ENCODE measurements at regions not wholly inside any gene's neighbourhood (a gene's known extent, or its start where the extent isn't known, plus 50 kb on each side); places are given as distances from the start of the nearest gene placed in this dataset.
"Not testable (repeated sequence)": the region's sequence is repeated elsewhere in the genome, so short reads cannot be mapped to it uniquely, and the experiment has no call there.

DNA sequence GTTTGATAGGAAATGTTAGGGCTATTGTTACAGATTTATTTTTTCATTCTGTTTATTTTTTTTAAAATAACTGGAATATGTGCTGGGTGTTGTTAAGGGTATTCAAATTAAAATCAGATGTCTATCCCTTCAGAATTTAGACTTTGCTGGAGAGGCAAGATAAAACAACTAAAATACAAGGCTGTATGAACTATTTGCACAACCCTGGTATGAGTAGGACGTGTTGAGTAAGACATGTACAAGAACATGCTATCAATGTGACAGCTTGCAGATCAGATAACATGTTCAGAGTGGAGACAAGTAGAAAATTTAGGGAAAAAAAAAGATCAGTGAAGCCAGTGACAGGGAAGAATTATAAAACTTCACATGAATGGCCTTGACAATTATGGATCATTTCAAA lies 853.5 kb downstream of the METTL15 start:
- DNase-seq, result no peak

DNA sequence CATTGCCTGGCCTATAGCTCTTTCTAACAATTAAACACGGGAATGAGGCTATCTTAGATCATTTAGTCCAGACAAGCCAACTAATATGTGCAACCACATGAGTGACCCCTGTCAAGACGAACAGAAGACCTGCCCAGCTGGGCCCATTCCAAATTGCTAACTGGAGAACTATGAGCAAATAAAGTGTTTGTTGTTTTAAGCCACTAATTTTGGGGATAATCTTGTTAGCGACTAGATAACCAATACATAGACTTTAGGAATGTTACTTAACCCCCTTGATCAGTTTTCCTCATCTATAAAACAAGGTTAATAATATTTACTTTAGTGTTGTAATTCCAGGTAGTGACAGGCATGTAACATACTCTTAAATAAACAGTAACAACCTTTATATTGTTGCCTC lies 848.3 kb downstream of the METTL15 start:
- no peak for DNase-seq

DNA sequence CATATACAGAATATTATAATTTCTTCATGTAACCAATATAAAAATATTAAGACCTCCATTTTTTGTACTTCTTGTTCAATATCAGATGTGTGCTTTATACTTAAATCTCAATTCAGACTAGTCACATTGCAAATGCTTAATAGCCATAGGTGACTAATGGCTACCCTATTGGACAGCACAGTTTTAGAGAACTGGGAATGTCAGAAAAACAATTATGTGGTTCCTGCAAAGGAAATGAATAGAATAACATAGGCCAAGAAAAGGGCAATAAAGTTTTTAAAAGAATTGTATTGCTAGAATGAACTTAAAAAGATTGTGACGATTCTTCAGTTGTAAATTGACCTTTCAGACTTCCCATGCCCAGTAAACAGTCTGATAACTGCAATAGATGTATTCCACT lies 843.0 kb downstream of the METTL15 start:
- no peak for DNase-seq

DNA sequence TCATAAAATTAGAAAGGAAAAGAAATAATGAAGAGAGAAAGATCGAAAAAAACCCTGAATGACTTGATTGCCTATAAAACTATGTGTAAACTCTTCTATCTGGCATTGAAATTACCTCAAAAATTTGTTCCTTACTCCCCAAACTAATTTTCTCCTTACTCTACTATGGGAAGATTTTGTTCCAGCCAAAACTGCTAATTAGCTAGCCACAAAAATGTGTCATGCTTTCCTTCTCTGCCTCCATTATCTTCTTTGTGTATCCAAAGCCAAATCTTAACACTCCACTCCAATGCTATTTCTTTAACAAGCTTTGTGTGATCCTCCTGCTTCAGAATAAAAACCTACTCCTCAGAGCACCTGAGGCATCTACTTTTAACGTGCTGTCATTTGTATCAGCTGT lies 831.2 kb downstream of the METTL15 start:
- no peak for DNase-seq

DNA sequence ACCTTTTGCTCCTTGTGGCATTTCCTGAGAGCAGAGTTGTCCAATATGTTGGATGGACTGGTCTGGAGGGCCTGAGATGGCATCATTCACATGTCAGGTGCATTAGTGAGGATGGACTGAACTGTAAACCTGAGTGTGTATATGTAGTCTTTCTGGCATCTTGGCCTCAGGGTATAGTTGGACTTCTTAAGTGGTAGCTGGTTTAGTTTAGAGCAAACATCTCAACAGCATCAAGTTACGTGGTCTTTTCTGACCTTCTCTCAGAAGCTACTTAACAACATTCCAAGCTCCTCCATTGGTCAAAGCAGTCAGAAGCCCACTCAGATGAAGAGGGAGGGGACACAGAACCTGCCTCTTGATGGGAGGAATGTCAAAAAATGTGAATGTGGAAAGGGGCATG lies 829.9 kb downstream of the METTL15 start:
- DNase-seq, result no peak

DNA sequence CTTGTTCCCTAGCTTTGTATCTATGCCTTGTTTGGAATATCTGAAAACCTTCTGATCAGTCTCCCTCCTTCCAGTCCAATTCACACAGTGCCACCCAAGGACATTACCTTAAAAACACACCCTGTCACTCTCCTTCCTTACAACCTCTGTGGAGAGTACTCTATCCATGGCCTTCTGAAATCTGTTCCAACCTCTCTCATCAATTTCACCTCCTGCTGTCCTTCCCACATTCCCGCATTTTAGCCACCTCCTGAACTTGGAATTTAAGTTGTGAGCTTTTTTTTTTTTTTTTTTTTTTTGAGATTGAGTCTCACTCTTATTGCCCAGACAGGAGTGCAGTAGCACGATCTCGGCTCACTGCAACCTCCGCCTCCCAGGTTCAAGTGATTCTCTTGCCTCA lies 824.8 kb downstream of the METTL15 start:
- no peak for DNase-seq

DNA sequence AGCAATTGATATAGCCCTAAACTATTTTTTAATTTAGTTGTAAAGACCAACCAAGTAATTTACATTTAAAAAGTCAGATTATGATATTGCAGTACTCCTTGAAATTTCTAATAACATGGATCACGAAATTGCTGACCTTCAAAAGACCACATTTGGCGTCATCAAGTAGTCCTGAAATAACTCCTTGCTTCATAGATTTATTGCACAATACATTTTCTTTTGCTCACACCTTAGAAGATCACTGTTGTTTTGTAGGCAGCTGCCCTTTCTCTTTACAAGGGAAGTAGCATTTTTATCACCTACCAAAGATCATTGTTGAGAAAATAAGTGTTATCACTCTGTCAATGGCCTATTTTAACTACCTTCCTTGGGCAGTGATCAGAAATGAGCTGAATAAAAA lies 815.8 kb downstream of the METTL15 start:
- no peak for DNase-seq

DNA sequence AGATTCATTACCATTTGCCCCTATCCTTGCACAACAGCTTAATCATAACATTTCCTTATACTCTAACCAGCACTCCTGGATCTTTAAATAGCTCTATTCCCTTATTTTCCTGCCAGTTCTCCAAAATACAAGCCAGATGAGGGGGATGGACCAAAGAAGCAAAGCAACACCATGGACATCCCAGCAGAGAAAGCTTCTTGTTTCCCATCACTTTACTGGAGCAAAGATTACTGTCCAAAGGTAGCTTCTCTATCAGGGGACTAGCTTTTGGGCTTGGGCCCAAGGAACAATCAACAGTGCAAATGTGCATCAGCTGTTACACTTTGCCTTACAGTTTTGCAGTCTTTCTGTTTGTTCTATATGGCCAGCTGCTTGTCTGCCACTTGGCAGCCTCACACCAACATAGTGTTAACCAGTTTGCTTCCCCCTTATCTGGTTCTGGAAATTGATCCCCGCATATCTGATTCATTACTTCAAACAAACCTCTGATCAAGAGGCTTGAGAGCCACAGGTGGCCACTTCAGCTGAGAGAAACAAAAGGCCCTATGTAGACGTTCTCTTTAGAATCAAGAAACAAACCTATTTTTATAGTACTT lies 814.3 kb downstream of the METTL15 start:
- no peak for DNase-seq

DNA sequence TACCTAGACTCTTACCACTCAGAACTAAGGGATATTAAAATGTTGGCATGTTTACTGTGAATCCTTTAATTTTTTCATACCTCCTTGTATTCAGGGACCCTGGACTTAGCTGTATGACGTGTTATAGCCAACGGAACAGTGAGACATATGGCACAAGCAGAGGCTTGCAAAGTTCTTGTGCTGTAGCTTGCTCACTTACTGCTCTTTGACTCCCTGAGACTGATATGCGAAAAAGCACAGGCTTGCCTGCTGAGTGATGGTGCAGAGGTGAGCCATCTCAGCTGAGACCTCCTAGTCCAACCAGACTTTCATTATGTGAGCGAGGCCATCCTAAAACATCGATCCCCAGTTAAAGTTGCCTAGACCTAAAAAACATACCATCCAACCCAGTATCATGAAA lies 811.0 kb downstream of the METTL15 start:
- DNase-seq, result no peak

DNA sequence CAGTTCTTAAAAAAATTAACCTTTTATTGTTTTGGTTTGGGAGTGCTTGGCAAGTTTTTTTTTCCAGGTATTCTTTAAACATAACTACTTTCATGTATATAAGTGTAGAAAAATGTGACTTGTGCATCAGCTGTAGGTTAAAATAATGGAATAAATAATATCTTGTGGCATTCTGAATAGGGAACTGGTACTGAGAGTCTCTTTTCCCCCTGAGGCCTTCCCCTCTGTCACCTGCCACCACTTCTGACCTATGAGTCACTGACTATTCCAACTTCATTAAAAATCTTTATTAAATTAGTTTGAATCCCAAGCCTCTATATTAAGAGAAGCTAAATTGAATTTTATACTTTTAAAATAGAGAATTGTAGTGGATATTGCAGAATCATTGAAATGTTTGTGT lies 805.7 kb downstream of the METTL15 start:
- DNase-seq, result no peak

DNA sequence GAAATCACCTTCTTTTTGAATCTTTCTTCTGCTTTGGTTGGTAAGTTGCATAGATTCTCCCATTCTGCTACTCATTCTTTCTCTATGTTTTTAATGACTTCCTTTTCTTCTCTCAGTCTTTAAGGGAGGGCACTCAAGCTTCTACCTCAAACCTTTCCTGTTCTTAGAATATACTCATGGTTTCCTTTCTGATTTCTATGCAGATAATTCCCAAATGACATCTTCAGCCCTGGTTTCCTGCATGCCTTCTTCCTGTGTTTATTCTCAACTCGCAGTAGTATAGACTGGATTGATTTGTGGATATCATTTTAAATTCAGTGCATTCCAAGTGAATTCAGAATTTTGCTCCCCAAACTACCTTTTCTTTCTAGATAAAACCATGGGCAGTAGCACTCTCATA lies 803.6 kb downstream of the METTL15 start:
- DNase-seq, result no peak

DNA sequence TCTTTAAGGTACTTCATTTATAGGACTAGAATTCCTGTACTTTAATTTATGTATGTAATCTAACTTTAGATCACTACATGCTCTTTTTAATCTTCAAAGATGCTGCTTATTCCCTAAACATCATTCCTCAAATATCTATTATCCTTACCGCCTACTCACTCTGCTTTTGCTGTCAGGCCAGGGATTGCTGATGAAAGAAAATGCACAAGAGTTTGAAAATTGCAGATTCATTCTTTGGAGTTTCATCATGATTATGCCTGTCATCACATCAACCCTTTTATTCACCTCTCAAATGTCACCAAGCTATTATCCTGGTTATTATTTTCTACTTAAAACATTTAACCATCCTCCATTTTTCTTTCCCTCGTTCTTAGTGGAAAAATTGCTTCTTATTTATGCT lies 802.7 kb downstream of the METTL15 start:
- DNase-seq, result no peak

DNA sequence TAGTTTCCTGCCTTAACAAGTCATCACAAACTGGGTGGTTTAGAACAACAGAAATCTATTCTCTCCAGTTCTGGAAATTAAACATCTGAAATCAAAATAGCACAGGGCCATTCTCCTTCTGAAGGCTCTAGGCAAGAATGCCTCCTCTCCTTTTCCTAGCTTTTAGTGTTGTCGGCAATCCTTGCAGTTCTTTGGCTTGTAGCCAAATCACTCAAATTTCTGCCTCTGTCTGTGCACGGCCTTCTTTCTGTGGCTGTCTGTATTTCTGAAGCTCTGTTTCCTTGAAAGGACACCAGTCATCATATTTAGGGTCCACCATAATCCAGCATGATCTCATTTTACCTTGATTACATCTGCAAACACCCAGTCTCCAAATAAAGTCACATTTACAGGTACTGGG lies 795.5 kb downstream of the METTL15 start:
- no peak for DNase-seq

DNA sequence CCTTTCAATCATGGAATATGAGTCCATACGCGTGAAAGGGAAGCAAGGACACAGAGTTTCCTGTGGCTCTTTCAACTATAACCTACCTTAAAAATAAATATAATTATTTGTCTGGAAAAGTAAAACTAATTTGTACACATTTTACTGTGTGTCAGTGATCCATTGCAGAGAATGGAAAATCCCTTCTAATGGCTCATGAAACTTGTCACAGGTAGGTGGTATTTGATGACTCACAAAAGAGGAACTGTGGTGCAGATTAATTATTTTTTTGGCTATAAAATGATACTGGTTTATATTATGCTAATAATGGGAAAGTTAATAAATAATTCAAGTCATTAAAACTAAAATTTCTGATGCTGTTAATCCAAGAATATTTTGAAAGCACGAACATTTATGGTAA lies 792.2 kb downstream of the METTL15 start:
- DNase-seq, result no peak

DNA sequence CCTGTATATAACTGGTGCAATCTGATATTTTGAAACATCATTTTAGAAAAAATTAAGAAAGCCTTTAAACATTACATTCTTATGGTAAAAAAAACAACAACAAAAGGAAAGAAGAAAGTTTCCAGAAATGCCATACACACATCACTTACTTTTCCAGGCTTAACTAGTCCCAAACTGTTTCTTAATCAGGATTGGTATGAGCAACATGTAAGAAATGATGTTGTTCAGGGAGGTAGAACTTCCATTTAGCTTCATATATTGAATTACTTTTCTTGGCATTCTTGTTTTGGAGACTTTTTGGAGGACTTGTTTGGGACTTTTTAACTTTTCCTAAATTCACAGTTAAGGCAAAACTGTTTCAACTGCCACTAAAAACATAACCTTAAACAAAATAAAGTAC lies 791.5 kb downstream of the METTL15 start:
- DNase-seq, result no peak

DNA sequence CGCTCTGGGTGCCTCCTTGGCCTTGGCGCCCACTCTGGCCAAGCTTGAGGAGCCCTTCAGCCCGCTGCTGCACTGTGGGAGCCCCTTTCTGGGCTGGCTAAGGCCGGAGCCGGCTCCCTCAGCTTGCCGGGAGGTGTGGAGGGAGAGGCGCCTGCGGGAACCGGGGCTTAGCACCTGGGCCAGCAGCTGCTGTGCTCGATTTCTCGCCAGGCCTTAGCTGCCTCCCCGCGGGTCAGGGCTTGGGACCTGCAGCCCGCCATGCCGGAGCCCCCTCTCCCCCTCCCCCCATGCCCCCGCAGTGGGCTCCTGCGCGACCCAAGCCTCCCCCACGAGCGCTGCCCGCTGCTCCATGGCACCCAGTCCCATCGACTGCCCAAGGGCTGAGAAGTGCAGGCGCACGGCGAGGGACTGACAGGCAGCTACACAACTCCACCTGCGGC lies 782.4 kb downstream of the METTL15 start:
- not testable (repeated sequence) for DNase-seq

DNA sequence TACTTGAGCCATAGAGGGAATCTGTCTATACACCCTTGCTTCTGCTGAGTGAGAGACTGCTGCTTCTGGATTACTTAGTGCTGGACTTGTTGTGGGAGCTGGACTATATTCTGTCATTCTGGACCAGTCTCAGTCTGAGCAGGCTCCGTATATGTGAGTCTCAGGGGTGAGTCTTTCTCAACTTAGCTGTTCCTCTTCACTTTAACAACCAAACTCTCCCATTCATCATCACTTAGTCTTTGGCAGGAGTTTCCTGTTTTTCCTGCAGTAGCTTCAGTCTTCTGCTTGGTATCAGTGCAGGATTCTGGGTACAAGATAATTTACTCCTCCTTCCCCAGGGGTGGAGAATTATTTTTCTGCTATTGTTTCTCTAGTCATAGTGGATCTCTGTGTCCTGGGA lies 779.5 kb downstream of the METTL15 start:
- no peak for DNase-seq

DNA sequence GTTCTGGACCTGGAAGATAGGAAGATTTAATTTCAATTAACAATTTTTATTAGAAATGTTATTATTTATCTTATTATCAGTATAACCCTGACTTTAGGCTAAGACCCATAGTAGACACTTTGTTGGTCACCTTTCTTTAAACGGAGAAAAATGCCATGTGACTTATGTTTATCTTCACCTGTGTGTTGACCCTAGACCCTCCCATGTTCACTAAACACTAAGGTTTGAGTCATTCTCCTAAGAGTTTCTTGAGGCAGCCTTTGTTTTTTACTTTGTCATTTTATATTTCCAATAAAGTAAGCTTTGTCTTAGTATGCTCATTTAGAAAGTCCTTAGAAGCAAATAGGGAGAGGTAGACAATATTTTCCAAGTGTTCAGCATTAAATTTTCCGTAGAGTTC lies 771.7 kb downstream of the METTL15 start:
- DNase-seq, result no peak

DNA sequence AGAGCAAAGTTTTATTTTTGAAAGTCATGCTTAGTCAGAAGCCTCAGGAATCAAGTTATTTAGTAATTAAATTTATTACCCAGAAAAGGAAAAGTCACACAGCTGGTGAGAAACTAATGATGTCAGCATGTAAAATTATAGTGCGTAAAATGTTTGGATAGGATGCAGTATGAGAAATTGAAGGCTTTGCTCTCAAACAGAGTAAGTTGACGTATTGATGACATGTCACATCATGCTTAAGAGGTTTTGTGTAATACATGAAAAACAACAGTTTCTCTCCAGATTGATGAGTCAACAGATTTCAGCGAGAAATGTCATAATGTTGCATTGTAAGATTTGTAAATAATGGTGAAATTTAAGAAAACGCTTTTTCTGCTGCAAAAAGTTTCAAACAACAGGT lies 769.8 kb downstream of the METTL15 start:
- no peak for DNase-seq

DNA sequence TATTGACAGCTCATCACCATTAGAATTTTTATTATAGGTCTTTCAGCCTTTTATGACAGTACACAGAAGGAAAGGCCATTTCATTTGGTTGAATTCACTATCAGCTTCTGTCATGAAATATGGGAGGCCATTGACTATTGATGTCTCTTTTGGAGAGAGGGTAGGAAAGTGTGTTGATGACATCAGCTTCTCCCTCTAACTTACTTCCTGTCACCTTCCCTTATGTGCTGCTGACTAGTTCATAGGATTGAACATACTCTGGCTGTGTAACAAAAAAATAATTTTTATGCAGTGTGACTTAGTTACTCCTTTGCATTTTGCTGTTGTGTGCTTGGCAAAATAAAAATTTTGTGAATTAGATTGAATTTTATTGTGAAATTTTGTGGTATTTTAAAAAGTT lies 769.2 kb downstream of the METTL15 start:
- DNase-seq, result no peak

DNA sequence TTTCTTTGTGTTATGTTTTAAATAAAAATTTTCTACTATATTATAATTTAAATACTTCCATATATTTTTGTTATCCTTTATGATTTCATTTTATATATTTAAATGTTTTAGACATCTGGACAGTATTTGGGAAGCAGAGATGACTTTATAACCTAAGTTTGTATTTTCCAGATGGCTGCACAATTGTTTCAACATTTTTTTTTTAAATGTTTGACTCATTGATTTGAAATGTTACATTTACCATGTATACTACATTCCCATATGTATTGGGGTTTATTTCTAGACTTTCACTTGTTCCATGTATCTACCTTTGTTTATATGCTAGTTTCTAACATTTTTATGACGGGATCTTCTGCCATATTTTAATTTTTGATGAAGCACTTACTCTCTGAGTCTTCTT lies 766.5 kb downstream of the METTL15 start:
- no peak for DNase-seq

DNA sequence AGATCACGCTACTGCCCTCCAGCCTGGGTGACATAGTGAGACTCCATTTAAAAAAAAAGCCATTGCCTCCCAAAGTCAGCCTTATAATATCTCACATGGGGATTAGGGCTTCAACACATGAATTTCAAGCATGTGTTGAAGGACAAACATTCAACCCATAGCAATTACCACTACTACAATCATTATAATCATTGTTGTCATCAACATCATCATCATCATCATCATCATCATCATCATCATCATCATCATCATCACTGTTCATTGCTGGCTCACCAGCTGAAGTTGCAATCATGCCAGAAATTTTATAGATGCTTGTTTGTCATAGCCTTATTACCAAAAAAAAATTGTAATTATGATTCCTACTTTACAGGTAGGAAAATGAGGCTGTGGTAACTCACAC lies 762.9 kb downstream of the METTL15 start:
- DNase-seq, result no peak

DNA sequence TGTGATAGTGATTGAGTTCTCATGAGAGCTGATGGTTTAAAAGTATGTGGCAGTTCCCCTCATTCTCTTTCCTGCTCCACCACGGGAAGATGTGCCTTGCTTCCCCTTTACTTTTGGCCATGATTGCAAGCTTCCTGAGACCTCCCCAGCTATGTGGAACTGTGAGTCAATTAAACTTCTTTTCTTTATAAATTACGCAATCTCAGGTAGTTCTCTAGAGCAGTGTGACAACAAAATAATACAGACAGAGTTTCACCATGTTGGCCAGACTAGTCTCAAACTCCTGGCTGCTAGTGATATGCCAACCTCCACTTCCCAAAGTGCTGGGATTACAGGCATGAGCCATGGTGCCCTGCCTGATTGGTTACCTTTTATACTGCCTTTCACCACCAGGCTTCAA lies 755.2 kb downstream of the METTL15 start:
- DNase-seq, result no peak

DNA sequence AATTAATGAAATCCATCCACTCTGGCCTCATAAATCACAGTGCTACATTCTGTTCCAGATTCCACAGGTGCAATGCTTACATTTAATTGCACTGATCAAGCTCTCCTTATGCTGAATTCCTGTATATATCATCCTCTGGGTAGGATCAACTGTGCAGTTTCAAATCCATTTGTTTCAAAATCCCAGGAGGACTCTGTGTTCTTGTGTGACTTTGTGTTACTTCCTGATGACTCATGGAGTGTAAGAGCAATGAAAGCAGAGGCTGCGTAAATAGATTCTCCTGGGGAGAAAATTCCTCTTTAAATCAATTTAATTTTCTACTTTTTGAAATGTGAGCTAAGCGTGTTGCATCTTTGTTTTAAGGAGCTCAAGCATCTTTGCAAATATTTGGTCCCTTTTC lies 752.7 kb downstream of the METTL15 start:
- no peak for DNase-seq

DNA sequence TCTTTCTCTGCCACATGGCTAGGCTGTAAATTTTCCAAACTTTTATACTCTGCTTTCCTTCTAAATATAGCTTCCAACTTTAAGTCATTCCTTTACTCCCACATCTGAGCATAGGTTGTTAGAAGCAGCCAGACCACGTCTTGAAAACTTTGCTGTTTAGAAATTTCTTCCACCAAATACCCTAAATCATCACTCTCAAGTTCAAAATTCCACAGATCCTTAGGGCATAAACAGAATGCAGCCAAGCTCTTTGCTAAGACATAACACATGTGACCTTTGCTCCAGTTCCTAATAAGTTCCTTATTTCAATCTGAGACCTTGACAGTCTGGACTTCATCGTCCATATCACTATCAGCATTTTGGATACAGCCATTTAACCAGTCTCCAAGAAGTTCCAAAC lies 749.9 kb downstream of the METTL15 start:
- no peak for DNase-seq

DNA sequence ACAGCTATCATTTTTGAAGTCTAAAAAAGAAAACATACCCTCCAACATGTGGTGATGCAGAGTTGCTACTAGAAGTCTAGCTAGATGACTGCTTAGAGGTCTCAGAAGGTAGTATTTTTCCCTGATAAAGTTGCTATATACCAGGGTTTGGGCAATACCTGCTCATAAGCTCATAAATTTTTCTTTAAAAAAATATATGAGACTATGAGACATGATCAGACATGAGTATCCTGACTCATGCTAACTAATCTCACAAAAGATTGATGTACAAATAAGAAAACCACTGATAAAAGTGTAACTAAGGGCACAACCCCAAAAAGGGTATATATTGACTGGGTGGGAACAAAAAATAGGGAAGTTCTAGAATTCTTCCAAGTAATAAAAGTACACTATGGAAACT lies 740.9 kb downstream of the METTL15 start:
- no peak for DNase-seq

All from inflammatory macrophage treated with lipopolysaccharide for 1 hour (primary cell).